ENCODE measurements at regions not wholly inside any gene's neighbourhood (a gene's known extent, or its start where the extent isn't known, plus 50 kb on each side); places are given as distances from the start of the nearest gene placed in this dataset.

DNA sequence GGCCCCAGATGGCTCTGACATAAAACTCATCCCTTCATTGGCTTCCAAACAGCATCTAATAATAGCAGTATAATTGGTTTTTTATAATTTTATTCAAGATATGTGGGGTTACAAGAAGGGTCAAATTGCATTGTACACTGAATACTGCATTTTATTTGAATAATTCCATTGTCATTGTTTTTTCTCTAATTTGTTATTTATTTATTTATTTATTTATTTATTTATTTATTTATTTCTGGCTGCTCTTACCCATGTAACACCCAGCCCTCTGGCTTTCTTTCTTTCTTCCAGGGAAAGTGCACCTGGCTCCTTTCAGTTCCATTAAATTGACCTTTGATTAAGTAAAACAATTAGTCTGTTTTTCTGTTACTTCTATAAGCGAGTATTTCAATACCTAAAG is 210.1 kb downstream of the CDH9 start:
- Mint-ChIP-seq H3K4me3 (no peak overlapping the region), H3K4me1 (no peaks in the 10 kb centered on the region), H3K27ac (no peak overlapping the region), H3K9me3 (peaks cover 0 to 21% (median 5%) of the 10 kb centered on the region in 7 donors), H3K27me3 (no peaks in the 10 kb centered on the region), H3K36me3 (no peaks in the 10 kb centered on the region)
- no peak for ATAC-seq (ENCODE audit: low read depth in 2 of 2)
- DNase-seq = no peak

DNA sequence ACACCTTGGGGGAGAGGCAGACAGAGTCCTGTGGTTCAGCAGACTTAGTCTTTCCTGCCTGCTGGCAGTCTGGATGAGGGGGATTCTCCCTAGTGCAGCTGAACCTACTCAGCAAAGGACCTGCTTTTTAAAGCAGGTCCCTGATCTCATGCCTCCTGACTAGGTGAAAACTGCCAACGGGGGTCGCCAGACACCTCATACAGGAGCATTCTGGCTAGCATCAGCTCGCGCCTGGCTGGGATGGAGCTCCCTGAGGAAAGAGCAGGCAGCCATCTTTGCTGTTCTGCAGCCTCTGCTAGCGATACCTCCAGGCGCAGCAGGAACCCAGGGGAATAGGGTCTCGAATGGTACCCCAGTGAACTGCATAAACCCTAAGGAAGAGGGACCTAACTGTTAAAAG is 225.2 kb downstream of the CDH9 start:
- no peaks in the 10 kb centered on the region for H3K27me3 Mint-ChIP-seq
- H3K4me1 Mint-ChIP-seq = no peaks in the 10 kb centered on the region
- no peak overlapping the region for H3K27ac Mint-ChIP-seq
- H3K4me3 Mint-ChIP-seq = no peak overlapping the region
- ATAC-seq (ENCODE audit: low read depth in 2 of 2) (no peak), DNase-seq (no peak)
- peaks cover 13 to 32% (median 21%) of the 10 kb centered on the region in 7 donors for H3K9me3 Mint-ChIP-seq
- no peaks in the 10 kb centered on the region for H3K36me3 Mint-ChIP-seq

DNA sequence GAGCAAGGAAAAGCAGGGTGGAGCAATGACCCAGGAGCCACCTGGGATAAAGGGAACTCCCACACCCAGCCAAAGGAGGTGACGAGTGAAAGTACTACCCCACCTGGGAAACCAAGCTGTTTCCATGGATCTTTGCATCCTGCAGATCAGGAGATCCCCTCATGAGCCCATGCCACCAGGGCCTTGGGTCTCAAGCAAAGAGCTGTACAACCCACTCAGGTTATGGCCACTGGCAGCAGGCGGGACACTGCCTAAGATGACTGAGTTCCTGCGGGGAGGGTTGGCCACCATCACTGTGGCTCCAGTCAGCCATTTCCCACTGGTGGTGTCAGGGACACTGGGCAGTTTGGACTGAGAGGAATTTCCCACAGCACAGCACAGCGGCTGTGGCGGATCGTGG is 225.7 kb downstream of the CDH9 start:
- DNase-seq = no peak
- Mint-ChIP-seq H3K27ac (no peak overlapping the region), H3K9me3 (peaks cover 12 to 34% (median 19%) of the 10 kb centered on the region in 7 donors), H3K27me3 (no peaks in the 10 kb centered on the region), H3K36me3 (no peaks in the 10 kb centered on the region), H3K4me1 (no peaks in the 10 kb centered on the region), H3K4me3 (no peak overlapping the region)
- no peak for ATAC-seq (ENCODE audit: low read depth in 2 of 2)

DNA sequence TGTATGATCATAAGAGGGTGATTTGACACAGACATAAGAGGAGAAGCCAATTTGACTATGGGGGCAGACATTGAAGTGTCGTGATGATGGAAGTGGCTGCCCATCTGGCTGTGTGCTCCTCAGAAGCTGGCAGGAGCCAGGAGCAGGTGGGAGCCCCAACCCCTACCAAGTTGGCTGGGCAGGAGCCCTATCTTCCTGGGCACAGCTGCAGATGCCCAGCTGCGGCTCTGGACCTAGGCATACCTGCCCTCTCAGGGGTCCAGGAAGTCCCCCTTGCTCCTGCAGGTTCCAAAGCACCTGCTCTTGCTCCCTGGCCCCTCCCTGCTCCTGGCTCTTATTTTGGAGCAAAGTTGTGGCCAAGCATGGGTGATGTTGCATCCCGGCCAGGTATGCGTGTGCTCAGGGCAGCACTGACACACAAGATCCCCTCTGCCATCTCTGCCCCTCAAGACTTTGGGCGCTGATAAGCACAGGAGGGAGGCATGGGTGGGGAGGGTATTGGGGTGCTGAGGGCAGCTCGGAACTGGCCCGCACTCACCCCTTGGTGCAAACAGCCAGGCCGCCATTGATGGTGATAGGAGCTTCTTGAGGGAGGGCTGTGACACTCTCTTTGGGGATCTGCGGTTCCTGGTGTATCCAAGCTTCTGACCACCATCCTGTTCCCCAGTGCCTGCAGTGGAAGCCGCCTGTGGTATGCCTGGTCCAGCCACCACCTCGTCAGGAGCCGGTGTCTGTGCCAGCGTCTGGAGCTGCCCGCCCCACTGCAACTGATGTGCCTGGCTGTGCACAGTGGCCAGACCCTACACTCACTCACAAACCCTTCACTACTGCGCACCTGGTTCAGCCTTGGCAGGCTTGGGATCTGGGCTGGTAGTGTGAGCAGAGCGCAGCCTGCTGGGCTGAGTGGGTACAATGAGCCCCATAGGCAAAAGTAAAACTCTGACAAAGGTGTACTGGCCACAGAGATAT is 230.9 kb downstream of the CDH9 start:
- no peak overlapping the region for H3K27ac Mint-ChIP-seq
- H3K4me1 Mint-ChIP-seq = no peaks in the 10 kb centered on the region
- no peak overlapping the region for H3K4me3 Mint-ChIP-seq
- H3K9me3 Mint-ChIP-seq = peaks cover 0 to 15% (median 9%) of the 10 kb centered on the region in 7 donors
- ATAC-seq (ENCODE audit: low read depth in 2 of 2) = no peak
- H3K36me3 Mint-ChIP-seq = no peaks in the 10 kb centered on the region
- H3K27me3 Mint-ChIP-seq = no peaks in the 10 kb centered on the region
- DNase-seq = no peak

DNA sequence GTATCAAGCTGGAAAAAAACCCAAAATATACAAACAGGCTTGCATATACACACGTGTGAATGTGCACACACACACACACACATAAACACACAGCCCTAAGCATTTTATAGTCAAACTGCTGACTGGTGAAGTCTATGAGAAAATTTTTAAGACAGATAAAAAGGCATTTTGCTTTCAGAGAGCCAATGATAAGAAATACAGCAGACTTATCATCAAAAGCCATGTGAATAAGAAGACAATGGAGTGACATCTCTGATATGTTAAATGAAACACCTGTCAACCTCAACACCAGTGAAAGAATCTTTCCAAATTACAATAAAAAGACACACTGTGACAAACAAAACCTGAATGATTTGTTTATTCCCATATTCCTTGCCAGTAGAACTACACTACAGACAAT is 233.3 kb downstream of the CDH9 start:
- ATAC-seq (ENCODE audit: low read depth in 2 of 2) = no peak
- peaks cover 0 to 8% (median 8%) of the 10 kb centered on the region in 7 donors for H3K9me3 Mint-ChIP-seq
- H3K4me1 Mint-ChIP-seq = no peaks in the 10 kb centered on the region
- no peak overlapping the region for H3K4me3 Mint-ChIP-seq
- DNase-seq = no peak
- no peaks in the 10 kb centered on the region for H3K36me3 Mint-ChIP-seq
- H3K27ac Mint-ChIP-seq = no peak overlapping the region
- H3K27me3 Mint-ChIP-seq = no peaks in the 10 kb centered on the region

DNA sequence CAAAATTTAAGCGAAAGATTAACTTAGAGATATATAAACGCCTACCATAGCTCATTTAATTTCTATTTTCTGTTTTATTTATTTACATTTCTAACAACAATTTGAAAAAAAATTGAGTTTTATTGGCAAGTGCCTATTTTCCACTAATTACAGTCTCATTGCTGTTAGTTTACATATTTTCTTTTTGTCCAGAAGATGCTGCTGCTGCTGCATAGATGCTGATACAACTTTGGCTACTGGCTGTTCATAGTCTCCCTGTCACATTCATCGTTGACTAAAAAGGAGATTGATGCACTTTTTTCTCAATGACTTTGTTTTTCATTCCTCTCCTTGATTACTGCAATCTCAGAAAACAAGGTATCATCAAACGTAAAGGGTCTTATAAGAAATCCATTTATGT is 235.4 kb downstream of the CDH9 start:
- no peaks in the 10 kb centered on the region for H3K27me3 Mint-ChIP-seq
- H3K9me3 Mint-ChIP-seq = peaks cover 0 to 8% (median 5%) of the 10 kb centered on the region in 7 donors
- H3K4me1 Mint-ChIP-seq = no peaks in the 10 kb centered on the region
- no peak overlapping the region for H3K4me3 Mint-ChIP-seq
- H3K27ac Mint-ChIP-seq = no peak overlapping the region
- ATAC-seq (ENCODE audit: low read depth in 2 of 2) = no peak
- no peak for DNase-seq
- no peaks in the 10 kb centered on the region for H3K36me3 Mint-ChIP-seq

DNA sequence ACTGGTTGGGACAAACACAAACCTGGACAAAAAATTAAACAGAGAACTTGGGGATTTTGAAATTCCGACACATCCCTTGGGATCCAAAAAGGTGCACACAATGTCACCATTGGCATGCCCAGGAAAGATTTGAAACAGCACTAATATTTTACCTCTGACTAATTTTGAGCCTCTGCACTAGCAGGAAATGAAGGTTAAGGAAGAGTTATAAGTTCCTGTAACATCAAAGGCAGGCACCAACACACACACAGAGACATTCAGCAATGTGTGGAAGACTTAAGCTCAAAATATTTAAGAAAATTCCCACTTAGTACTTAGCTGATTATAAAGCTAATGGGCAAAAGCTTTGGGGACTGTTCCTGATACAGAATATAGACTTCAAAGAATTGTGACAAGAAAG is 247.0 kb downstream of the CDH9 start:
- Mint-ChIP-seq H3K36me3 (no peaks in the 10 kb centered on the region), H3K9me3 (peaks cover 0 to 10% (median 4%) of the 10 kb centered on the region in 7 donors), H3K4me1 (no peaks in the 10 kb centered on the region), H3K4me3 (no peak overlapping the region), H3K27me3 (no peaks in the 10 kb centered on the region), H3K27ac (no peak overlapping the region)
- ATAC-seq (ENCODE audit: low read depth in 2 of 2) (no peak), DNase-seq (no peak)

DNA sequence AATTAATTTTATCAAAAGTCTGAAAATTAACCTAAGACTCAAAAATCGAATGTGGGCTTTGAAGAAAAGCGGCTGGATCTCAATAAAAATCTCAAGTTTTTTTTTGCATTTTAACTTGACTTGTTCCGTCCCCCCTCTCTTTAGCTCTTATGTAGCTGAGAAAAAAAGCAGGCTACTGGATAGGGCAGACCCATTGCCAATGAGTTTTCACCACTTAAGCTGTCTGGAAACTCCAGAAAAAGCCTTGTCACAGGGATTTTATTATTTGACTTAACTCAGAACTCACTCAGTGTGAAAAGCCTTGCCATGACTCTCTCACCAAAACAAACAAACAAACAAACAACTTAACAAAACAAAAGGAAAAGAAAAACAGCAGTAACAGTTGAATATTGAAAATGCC is 247.4 kb downstream of the CDH9 start:
- Mint-ChIP-seq H3K9me3 (peaks cover 0 to 10% (median 4%) of the 10 kb centered on the region in 7 donors), H3K36me3 (no peaks in the 10 kb centered on the region), H3K27ac (no peak overlapping the region), H3K4me3 (no peak overlapping the region), H3K27me3 (no peaks in the 10 kb centered on the region), H3K4me1 (no peaks in the 10 kb centered on the region)
- DNase-seq (no peak), ATAC-seq (ENCODE audit: low read depth in 2 of 2) (no peak)

DNA sequence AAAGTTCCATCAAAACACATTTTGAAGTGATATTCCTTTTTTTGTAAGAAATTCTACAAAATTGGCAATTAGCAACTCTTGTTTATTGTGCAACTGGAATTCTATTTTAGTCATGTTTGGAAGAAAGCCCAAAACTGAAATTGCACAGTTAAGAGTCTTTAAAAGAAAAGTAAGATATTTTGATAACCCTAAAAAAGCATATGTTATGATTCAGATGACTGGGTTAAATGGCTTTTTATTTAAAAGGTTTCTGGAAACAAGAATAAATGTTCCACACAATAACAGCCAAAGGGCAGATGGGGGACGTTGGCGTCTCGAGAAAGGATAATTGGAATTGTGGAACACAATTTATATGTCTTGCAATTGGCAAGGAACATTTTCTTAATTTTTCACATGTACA is 275.2 kb downstream of the CDH9 start:
- H3K4me1 Mint-ChIP-seq = no peaks in the 10 kb centered on the region
- no peaks in the 10 kb centered on the region for H3K36me3 Mint-ChIP-seq
- H3K27me3 Mint-ChIP-seq = no peaks in the 10 kb centered on the region
- peaks cover 0 to 15% (median 6%) of the 10 kb centered on the region in 7 donors for H3K9me3 Mint-ChIP-seq
- no peak overlapping the region for H3K4me3 Mint-ChIP-seq
- H3K27ac Mint-ChIP-seq = no peak overlapping the region
- ATAC-seq (ENCODE audit: low read depth in 2 of 2) = no peak
- no peak for DNase-seq

DNA sequence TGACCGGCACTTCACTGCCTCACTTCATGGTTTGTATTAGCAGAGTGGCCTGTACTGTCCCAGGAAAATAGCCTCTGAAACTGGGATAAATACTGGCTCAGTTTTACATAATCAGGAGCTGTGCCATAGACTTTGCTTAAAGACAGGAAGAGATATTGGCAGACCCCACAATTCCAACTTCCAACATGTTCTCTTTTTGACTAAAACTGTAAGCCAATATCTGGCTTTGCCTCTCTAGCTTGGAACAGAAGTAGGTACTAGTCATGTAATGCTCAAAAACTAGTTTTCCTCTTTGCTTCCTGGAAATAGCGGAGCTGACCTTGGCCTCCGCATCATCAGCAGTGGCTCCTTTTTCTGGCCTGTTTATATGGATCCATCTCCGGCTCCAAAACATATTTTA is 276.9 kb downstream of the CDH9 start:
- peaks cover 0 to 10% (median 4%) of the 10 kb centered on the region in 7 donors for H3K9me3 Mint-ChIP-seq

DNA sequence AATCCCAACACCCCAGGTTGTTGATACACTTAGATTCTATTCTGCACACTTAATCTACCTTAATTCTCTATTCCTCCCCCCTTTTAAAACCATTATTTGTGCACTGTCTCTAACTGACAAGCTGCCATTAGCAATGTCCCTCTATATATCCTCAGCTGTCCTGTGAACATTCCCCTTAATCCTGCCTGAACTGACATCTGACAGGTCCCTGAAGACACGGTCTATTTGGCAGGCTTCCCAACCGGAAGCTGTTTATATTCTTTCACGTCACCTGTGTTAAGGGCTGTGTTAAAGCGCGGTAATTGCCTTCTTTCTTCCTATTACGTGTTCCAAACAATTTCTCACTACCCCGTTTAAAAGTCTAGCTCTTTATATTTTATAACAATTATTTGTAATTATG is 277.3 kb downstream of the CDH9 start:
- H3K4me3 Mint-ChIP-seq = no peak overlapping the region
- H3K27me3 Mint-ChIP-seq = no peaks in the 10 kb centered on the region
- no peak for DNase-seq
- no peak overlapping the region for H3K27ac Mint-ChIP-seq
- H3K36me3 Mint-ChIP-seq = no peaks in the 10 kb centered on the region
- no peak for ATAC-seq (ENCODE audit: low read depth in 2 of 2)
- H3K9me3 Mint-ChIP-seq = peaks cover 0 to 10% (median 2%) of the 10 kb centered on the region in 7 donors
- H3K4me1 Mint-ChIP-seq = no peaks in the 10 kb centered on the region

More for the DNA sequence above, 276.9 kb downstream of the CDH9 start:
- ATAC-seq (ENCODE audit: low read depth in 2 of 2) (no peak), DNase-seq (no peak)
- Mint-ChIP-seq H3K36me3 (no peaks in the 10 kb centered on the region), H3K27me3 (no peaks in the 10 kb centered on the region), H3K27ac (no peak overlapping the region), H3K4me3 (no peak overlapping the region), H3K4me1 (no peaks in the 10 kb centered on the region)

DNA sequence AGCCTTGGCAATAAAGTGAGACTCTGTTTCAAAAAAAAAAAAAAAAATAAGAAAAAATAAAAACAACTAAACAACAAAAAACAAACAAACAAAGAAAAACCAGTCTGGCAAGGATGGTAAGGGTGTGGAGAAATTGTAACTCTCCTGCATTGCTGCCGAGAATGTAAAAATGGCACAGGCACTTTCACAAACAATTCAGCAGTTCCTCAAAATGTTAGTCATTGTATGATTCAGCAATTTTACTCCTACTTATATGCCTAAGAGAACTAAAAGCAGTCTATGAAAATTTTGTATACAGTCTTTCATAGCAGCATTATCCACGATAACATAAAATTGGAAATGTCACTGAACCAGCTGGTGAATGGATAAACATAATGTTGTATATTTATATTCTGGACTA is 280.4 kb downstream of the CDH9 start:
- Mint-ChIP-seq H3K4me3 (no peak overlapping the region), H3K4me1 (no peaks in the 10 kb centered on the region), H3K27ac (no peak overlapping the region), H3K27me3 (no peaks in the 10 kb centered on the region), H3K36me3 (no peaks in the 10 kb centered on the region), H3K9me3 (peaks cover 0 to 14% (median 5%) of the 10 kb centered on the region in 7 donors)
- no peak for ATAC-seq (ENCODE audit: low read depth in 2 of 2)
- no peak for DNase-seq

DNA sequence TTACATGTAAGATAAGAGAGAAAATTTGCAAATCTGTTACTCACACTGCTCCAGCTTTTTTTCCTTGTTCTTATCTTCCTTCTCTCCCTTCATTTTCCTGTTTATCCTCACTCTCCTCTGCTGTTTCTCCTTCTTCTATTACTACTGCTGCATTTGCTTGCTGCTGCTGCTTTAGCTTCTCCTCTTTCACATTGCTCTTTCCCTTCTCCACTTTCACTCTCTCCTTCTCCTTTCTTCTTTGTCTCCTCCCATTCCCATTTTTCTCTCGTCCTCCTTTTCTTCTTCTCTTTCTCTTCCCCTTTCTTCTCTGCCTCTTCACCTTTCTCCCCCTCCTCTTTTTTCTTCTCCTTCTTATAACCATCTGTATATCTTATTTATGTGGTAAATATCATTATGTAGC is 288.6 kb downstream of the CDH9 start:
- Mint-ChIP-seq H3K27me3 (no peaks in the 10 kb centered on the region), H3K27ac (no peak overlapping the region), H3K9me3 (peaks cover 0 to 9% (median 3%) of the 10 kb centered on the region in 7 donors), H3K4me3 (no peak overlapping the region), H3K36me3 (no peaks in the 10 kb centered on the region), H3K4me1 (no peaks in the 10 kb centered on the region)
- DNase-seq (no peak), ATAC-seq (ENCODE audit: low read depth in 2 of 2) (no peak)

DNA sequence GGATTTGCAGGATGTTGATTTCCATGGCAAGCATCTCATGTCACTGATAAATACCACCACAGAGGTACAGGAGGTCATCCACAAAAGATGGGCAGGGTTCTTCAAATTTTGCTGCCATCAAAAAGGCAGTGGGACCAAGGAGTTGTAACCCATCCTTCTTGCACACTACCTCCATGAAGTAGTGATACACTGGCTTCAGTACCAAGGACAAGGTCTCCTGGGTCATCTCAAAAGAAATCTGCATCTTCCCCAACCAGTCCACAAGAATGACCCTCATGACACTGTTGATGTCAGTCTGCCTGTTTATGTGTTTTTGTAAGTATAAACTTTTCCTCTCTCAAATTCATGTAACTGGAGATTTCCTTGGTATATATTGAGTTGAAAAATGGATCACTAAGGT is 298.2 kb downstream of the CDH9 start:
- H3K36me3 Mint-ChIP-seq = no peaks in the 10 kb centered on the region
- no peaks in the 10 kb centered on the region for H3K27me3 Mint-ChIP-seq

More for the DNA sequence above, 298.2 kb downstream of the CDH9 start:
- no peak for DNase-seq
- Mint-ChIP-seq H3K4me1 (no peaks in the 10 kb centered on the region), H3K4me3 (no peak overlapping the region), H3K27ac (no peak overlapping the region), H3K9me3 (peaks cover 0 to 6% (median 0%) of the 10 kb centered on the region in 7 donors)
- ATAC-seq (ENCODE audit: low read depth in 2 of 2) = no peak
